GM12892 (cell line): ENCODE measurements at regions not wholly inside any gene's neighbourhood (a gene's known extent, or its start where the extent isn't known, plus 50 kb on each side); places are given as distances from the start of the nearest gene placed in this dataset.

Source experiments
- DNase-seq: peaks from one replicate; pipeline ENCODE4 v3.0.0; 2011; ENCODE audit not compliant: insufficient read length
- FAIRE-seq: peaks from 2 replicates; lab custom pipeline; 2011; peaks lifted over from hg19 to GRCh38; lab: Jason Lieb, UNC
- POLR2A ChIP-seq: IDR thresholded peaks from 2 replicates; pipeline ENCODE4 v1.6.1; 2011; ENCODE audit warnings: low read depth, low read length, control low read depth
- POLR2AphosphoS5 ChIP-seq: IDR thresholded peaks from 2 replicates; pipeline ENCODE4 v1.6.1; 2011; ENCODE audit warnings: low read depth, low read length, control low read depth
- TAF1 ChIP-seq: IDR thresholded peaks from 2 replicates; pipeline ENCODE4 v1.6.1; 2011; ENCODE audit warnings: low read depth, mild to moderate bottlenecking, control low read depth, low read length, borderline replicate concordance

GRCh38 chr7:19210893-19211413, 65.7 kb upstream of the FERD3L start:
- DNase-seq, result no peak
- TF ChIP-seq POLR2A, result no peak
- TF ChIP-seq TAF1, result no peak
- no peak for TF ChIP-seq POLR2AphosphoS5
- no peak for FAIRE-seq

GRCh38 chr7:19209166-19209696, 64.0 kb upstream of the FERD3L start:
- TF ChIP-seq POLR2AphosphoS5 (no peak), POLR2A (no peak), TAF1 (no peak)
- no peak for DNase-seq
- FAIRE-seq, result no peak

GRCh38 chr7:19206721-19207120, 61.5 kb upstream of the FERD3L start:
- TF ChIP-seq TAF1 (no peak), POLR2A (no peak), POLR2AphosphoS5 (no peak)
- no peak for FAIRE-seq
- DNase-seq, result no peak

GRCh38 chr7:19203686-19204085, 58.5 kb upstream of the FERD3L start:
- FAIRE-seq (no peak), DNase-seq (no peak)
- TF ChIP-seq POLR2AphosphoS5, result no peak
- no peak for TF ChIP-seq POLR2A
- no peak for TF ChIP-seq TAF1

- FAIRE-seq (no peak), DNase-seq (no peak)
- TF ChIP-seq TAF1 (no peak), POLR2A (no peak), POLR2AphosphoS5 (no peak)
Measured at GRCh38 chr7:19202599-19202998, 57.4 kb upstream of the FERD3L start.
